ENCODE measurements at regions not wholly inside any gene's neighbourhood (a gene's known extent, or its start where the extent isn't known, plus 50 kb on each side); places are given as distances from the start of the nearest gene placed in this dataset.

GRCh38 chr10:130230036-130230435, 93.8 kb downstream of the GLRX3 start:
- no peak for DNase-seq

- no peak for DNase-seq
Measured at GRCh38 chr10:130230611-130231010, 94.4 kb downstream of the GLRX3 start.

DNA sequence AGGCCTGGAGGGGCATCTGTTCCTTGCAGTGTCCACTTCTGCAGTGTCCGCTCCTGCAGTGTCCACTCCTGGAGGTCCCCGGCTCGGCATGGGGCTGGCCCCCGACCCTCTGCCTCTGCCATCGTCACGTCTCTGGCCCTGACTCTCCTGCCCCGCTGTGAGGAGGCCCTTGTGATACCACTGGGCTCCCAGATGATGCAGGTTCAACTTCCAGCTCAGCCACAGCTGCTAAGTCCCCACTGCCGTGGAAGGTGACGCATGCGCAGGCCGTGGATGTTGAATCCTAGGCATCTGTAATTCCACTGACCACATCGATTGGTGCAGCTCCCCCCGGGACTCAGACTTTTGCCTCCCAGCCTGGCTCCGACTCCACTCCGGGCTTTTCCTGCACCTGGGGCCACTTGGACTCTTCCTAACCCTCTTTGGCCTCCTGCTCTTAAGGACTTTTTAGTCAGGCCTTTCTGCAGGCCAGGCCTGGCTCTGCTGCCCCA, 95.1 kb downstream of the GLRX3 start:
- no peak for DNase-seq

DNA sequence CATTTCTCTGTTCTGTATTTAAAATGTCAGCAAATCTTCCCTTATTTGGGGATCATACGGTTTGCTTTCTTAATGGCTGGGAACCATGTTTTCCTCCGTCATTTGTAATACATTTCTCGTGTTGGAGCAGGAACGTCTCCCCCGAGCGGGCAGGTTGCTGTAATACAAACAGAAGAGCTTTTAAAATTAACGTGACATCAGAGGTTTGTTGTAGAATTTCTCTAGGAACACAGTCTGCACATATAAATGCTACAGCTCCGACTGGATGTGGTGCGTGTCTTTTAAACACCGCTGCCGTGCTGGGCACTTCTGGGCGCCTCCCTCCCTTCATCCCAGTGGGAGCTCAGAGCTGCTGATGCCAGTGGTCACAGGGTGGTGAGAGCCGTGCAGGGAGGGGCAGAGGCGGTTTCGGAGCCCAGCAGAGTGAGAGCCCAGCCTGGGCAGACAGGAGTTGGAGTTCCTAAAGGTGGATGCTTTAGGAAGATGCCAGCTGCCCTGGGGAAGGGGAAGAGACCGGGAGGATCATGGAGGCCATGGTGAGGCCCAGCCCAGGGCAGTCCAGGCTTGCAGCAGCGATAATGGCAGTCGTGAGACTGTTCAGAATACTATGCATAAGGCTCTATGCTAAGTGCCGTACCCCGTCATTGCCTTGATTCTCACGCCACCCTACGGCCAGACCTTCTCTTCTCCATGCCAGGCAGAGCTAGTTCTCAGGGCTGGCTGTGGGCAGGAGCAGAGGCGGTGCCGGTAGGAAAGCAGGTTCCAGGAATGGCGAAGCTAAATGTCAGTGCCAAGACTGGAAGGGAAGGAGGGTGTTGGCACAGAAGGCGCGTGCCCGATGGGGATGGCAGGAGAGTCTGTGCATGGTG, 96.2 kb downstream of the GLRX3 start:
- no peak for DNase-seq

GRCh38 chr10:130233035-130233360, 96.8 kb downstream of the GLRX3 start:
- no peak for DNase-seq

DNA sequence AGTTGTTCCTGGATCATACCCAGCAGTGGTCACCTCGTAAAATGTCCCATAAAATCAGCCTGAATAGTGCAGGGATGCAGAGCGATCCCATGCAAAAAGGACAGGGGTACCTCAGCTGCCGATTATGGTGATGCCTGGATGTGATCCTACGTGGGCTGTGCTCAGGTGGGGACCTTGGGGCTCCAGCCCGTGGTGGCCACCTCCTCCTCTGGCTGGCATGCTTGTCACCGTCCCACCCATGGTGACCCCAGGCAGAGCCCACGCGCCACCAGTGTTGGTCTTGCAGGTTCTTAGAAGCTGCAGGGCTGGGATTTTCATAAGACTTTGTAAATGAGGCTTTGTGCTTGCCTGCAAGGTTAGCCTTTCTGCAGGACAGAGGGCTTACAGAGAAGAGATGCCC, 97.2 kb downstream of the GLRX3 start:
- no peak for DNase-seq

DNA sequence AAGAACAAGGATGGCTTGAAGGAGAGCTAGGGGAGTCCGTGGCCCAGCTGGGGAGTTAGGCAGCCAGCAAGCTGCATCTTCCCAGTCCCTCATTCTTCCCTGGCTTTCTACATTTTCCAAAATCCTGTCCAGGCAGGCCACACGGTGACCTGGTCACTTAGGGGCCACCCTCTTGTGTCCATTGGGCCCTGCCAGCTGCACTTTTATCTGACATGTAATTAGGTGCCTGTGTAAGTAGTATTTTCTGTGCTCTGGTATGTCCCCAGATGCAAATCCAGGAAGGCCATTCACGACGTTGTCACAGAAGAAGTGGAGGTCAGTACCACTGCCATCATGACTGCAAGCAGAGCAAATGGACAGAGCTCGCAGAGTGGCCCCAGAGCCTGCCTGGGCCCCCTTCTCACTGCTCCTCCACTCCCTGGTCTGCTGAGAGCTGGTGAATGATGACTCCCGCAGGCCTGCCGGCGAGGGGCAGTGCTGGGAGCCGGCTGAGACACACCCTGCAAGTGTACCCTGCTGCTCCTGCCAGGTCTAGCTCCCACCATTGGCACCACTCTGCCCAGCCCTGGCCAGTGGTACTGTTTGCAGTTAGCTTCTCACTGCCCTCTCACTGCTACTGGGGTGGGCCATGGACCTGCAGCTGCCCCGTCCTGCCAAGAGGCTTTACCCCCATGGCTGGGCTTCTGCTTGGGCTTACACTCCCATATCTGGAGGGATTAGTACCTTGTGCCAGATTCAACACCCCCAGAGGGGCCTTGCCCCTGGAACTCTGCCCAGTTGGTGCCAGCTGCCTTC, 98.2 kb downstream of the GLRX3 start:
- DNase-seq, result no peak

GRCh38 chr10:130236711-130237110, 100.5 kb downstream of the GLRX3 start:
- no peak for DNase-seq

DNA sequence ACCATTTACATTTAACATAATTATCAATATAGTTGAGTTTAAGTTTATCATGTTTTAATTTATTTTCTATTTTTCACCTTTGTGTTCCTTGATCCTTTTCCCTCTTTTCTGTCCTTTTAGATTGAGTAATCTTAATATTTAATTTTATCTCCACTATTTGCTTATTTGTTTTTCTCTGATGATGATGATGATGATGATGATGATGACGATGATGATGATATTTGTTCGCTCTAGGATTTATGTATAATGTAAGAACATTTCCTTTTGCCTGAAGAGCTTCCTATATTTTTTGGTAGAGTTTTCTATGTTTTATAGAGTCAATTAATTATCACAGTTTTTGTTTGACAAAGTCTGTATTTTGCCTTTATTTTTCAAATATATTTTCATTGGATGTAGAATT, 104.2 kb downstream of the GLRX3 start:
- no peak for DNase-seq

- DNase-seq, result no peak
Measured at GRCh38 chr10:130242513-130242912, 106.3 kb downstream of the GLRX3 start.

- no peak for DNase-seq
Measured at GRCh38 chr10:130243015-130243414, 106.8 kb downstream of the GLRX3 start.

DNA sequence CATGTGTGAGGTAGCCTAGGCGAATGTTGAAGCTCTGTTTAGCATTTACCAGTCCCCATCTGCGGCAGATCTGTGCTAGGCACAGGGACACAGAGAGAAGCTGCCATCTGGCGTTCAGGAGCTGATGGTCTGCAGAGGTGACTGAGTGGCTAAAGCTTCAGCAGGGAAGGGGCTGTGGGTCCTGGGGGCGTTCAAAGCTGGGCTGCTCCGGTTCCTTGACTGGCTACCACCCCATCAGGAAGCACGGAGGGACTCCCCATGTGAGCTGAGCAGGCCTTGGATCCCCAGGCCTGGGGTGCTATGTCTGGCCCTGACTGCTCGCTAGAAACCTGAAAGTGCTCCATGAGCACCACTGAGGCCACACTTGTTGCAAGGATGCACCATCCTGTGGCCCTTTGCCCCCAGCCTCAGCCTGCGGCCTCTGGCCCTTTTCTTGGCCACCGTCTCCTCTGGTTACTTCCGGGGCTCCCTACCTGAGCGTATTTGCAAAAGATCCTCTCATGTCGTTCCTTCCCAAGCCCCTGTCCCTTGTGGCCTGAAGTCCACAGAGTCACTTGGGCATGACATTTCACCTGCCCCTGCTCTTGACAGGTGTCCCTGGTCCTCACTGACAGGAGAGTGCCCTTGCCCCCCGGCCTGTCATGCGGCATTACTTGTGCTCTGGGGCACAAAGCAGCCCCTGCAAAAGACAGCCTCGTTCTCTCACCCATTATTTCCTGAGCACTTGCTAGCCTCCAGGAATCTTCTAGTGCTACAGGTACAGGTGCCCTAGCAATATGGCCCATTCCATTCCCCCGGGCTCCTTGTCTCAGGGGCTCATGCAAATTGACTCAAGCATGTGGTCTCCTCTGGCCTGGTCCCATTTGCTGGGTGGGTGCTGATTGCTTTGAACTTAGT, 108.1 kb downstream of the GLRX3 start:
- no peak for DNase-seq

GRCh38 chr10:130244928-130245495, 108.8 kb downstream of the GLRX3 start:
- DNase-seq, result no peak

GRCh38 chr10:130246113-130246512, 109.9 kb downstream of the GLRX3 start:
- no peak for DNase-seq

- no peak for DNase-seq
Measured at GRCh38 chr10:130250127-130250526, 113.9 kb downstream of the GLRX3 start.

GRCh38 chr10:130251766-130252165, 115.6 kb downstream of the GLRX3 start:
- DNase-seq, result no peak

GRCh38 chr10:130254243-130254642, 118.1 kb downstream of the GLRX3 start:
- DNase-seq, result no peak

- DNase-seq, result no peak
Measured at GRCh38 chr10:130254662-130255061, 118.5 kb downstream of the GLRX3 start.

- DNase-seq, result no peak
Measured at GRCh38 chr10:130255777-130256176, 119.6 kb downstream of the GLRX3 start.

GRCh38 chr10:130257897-130258296, 121.7 kb downstream of the GLRX3 start:
- no peak for DNase-seq

- no peak for DNase-seq
Measured at GRCh38 chr10:130259380-130259779, 123.2 kb downstream of the GLRX3 start.

DNA sequence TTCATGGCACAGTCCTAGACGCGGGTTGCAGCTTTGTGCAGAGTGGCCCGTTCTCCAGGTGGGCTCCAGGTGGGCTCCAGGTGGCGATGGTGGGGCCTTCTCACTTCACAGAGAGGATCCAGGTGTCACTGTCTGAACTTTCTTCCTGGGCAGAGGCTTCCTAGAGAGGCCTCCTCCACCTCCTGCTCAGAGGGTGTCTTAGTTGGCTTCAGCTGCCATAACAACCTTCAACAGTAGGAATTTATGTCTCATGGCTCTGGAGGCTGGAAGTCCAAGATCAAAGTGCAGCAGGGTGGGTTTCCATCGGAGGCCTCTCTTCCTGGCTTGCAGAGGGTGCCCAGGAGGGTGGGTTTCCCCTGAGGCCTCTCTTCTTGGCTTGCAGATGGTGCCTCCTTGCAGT, 125.1 kb downstream of the GLRX3 start:
- no peak for DNase-seq

GRCh38 chr10:130261766-130262165, 125.6 kb downstream of the GLRX3 start:
- DNase-seq, result no peak
